Hepatocyte (in vitro differentiated cells): ENCODE measurements at regions not wholly inside any gene's neighbourhood (a gene's known extent, or its start where the extent isn't known, plus 50 kb on each side); places are given as distances from the start of the nearest gene placed in this dataset.

Experiments used
- DNase-seq: peaks from one replicate; pipeline ENCODE4 v3.0.0-alpha.2; 2016; ENCODE audit warnings: low spot score
- H2AFZ ChIP-seq: fragments of 200-600 bp; sonication (generic); 2 replicates; pipeline ENCODE4 v1.6.0; 2016; ENCODE audit warnings: antibody characterized with exemption, mild to moderate bottlenecking
- H3K27ac ChIP-seq: fragments of 200-600 bp; sonication (generic); 2 replicates; pipeline ENCODE4 v1.5.1; 2016; ENCODE audit warnings: mild to moderate bottlenecking
- H3K27me3 ChIP-seq: fragments of 200-600 bp; sonication (generic); 2 replicates; pipeline ENCODE4 v1.6.1; 2016
- H3K36me3 ChIP-seq: fragments of 200-600 bp; sonication (generic); replicated peaks from 2 replicates; pipeline ENCODE4 v1.5.1; 2016; ENCODE audit warnings: low read depth; ENCODE audit not compliant: insufficient read depth
- H3K4me1 ChIP-seq: fragments of 200-600 bp; sonication (generic); 2 replicates; pipeline ENCODE4 v1.5.1; 2016; ENCODE audit warnings: mild to moderate bottlenecking, moderate library complexity; ENCODE audit not compliant: insufficient read depth
- H3K4me2 ChIP-seq: fragments of 200-600 bp; sonication (generic); 2 replicates; pipeline ENCODE4 v1.6.0; 2016
- H3K4me3 ChIP-seq: fragments of 200-600 bp; sonication (generic); 2 replicates; pipeline ENCODE4 v1.5.1; 2016; ENCODE audit warnings: mild to moderate bottlenecking
- H3K79me2 ChIP-seq: fragments of 200-600 bp; sonication (generic); 2 replicates; pipeline ENCODE4 v1.6.0; 2017; ENCODE audit warnings: mild to moderate bottlenecking
- H3K9me2 ChIP-seq: fragments of 200-600 bp; sonication (generic); replicated peaks from 2 replicates; pipeline ENCODE4 v1.6.0; 2017; ENCODE audit warnings: mild to moderate bottlenecking; ENCODE audit not compliant: insufficient read depth
- H3K9me3 ChIP-seq: fragments of 200-600 bp; sonication (generic); 2 replicates; pipeline ENCODE4 v1.5.1; 2016; ENCODE audit warnings: low read depth, mild to moderate bottlenecking
- H4K20me1 ChIP-seq: fragments of 200-600 bp; sonication (generic); 2 replicates; pipeline ENCODE4 v1.6.0; 2016; ENCODE audit warnings: mild to moderate bottlenecking; ENCODE audit not compliant: insufficient read depth, poor library complexity, severe bottlenecking
- EZH2 ChIP-seq: fragments of 200-600 bp; sonication (generic); IDR thresholded peaks from 2 replicates; pipeline ENCODE4 v1.6.1; 2016; ENCODE audit warnings: antibody characterized with exemption, mild to moderate bottlenecking, borderline replicate concordance
- EZH2phosphoT487 ChIP-seq: fragments of 200-600 bp; sonication (generic); IDR thresholded peaks from one replicate; pipeline ENCODE4 v1.6.1; 2018; ENCODE audit warnings: antibody characterized with exemption, mild to moderate bottlenecking, low read depth, moderate library complexity; ENCODE audit not compliant: unreplicated experiment, severe bottlenecking
- WGBS: methylation state at CpG from one replicate; pipeline ENCODE4 v1.1.6; 2016; ENCODE audit warnings: low lambda C conversion rate; ENCODE audit errors: missing lambda C conversion rate; 5-methylcytosine and 5-hydroxymethylcytosine counted together
- TF ChIP-seq, protein P1 (sequence below): fragments of 200-600 bp; sonication (generic); IDR thresholded peaks from 2 replicates; pipeline ENCODE4 v1.5.1; 2016; ENCODE audit warnings: antibody characterized with exemption, mild to moderate bottlenecking; ENCODE audit not compliant: poor library complexity

DNA sequence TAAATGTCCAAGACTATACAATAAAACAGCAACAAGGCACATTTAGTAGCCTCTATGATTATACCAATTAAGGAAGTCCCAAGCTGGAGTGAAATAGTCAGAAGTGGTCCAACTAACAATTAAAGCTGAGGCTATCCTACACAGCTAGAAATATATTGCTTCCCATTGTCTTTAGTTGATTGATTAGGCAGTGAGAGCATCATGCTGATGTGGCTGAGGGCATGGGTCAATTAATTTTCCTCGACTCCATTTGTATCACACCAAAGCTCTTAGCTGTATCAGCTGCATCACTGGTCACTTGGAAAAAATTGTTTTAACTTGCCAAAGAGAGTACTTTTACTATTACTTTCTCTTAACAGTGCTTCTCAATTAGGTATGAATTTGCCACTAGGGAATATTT lies 328.7 kb upstream of the NT5E start:
- H3K27me3 ChIP-seq: peaks cover 5% of the 10 kb centered on the region
- H3K27ac ChIP-seq: no peak overlapping the region
- H3K36me3 ChIP-seq: no peaks in the 10 kb centered on the region
- H4K20me1 ChIP-seq: no peaks in the 10 kb centered on the region
- no peak overlapping the region for H3K4me2 ChIP-seq
- TF ChIP-seq, protein P1, sequence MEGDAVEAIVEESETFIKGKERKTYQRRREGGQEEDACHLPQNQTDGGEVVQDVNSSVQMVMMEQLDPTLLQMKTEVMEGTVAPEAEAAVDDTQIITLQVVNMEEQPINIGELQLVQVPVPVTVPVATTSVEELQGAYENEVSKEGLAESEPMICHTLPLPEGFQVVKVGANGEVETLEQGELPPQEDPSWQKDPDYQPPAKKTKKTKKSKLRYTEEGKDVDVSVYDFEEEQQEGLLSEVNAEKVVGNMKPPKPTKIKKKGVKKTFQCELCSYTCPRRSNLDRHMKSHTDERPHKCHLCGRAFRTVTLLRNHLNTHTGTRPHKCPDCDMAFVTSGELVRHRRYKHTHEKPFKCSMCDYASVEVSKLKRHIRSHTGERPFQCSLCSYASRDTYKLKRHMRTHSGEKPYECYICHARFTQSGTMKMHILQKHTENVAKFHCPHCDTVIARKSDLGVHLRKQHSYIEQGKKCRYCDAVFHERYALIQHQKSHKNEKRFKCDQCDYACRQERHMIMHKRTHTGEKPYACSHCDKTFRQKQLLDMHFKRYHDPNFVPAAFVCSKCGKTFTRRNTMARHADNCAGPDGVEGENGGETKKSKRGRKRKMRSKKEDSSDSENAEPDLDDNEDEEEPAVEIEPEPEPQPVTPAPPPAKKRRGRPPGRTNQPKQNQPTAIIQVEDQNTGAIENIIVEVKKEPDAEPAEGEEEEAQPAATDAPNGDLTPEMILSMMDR: no peak
- TF ChIP-seq EZH2 (no peak), EZH2phosphoT487 (no peak)
- no peaks in the 10 kb centered on the region for H3K9me3 ChIP-seq
- no peaks in the 10 kb centered on the region for H3K79me2 ChIP-seq
- no peak overlapping the region for H3K4me3 ChIP-seq
- no peak for DNase-seq
- 79% methylated on average over 1 of the region's 1 CpG for WGBS
- H2AFZ ChIP-seq: no peak overlapping the region
- H3K4me1 ChIP-seq: no peaks in the 10 kb centered on the region
- H3K9me2 ChIP-seq: no peaks in the 10 kb centered on the region

- WGBS: 55% methylated on average over 8 of the region's 8 CpGs
Measured at GRCh38 chr6:85118652-85119235, 331.1 kb upstream of the NT5E start.

DNA sequence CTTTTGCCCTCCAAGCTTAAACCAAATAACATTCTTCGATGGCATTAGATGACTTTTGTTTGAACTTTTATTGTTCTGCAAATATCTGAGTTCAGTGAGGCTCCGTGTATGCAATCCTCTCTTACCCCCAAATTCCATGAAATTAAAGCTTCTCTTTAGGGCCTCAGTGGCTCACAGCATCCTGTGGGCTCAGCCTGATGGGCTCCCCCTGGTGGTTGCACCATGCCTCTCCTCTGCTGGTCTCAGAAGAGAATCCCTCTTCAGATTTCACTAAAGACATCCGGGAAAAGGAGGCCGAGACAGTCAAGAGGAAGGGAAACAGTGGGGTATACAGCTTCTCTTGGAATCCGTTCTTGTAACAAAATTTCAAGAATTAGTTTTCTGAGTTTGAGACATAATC lies 331.6 kb upstream of the NT5E start:
- H4K20me1 ChIP-seq: no peaks in the 10 kb centered on the region
- no peak for TF ChIP-seq EZH2phosphoT487
- TF ChIP-seq, protein P1: peak; percentile 16

More at GRCh38 chr6:85118652-85119235, 331.1 kb upstream of the NT5E start:
- H3K9me2 ChIP-seq: no peaks in the 10 kb centered on the region
- H2AFZ ChIP-seq: no peak overlapping the region
- H4K20me1 ChIP-seq: no peaks in the 10 kb centered on the region
- DNase-seq: no peak
- H3K36me3 ChIP-seq: no peaks in the 10 kb centered on the region
- TF ChIP-seq EZH2: no peak
- no peak for TF ChIP-seq EZH2phosphoT487
- TF ChIP-seq, protein P1: no peak
- H3K27me3 ChIP-seq: peaks cover 5% of the 10 kb centered on the region
- H3K9me3 ChIP-seq: no peaks in the 10 kb centered on the region
- H3K4me2 ChIP-seq: no peak overlapping the region
- no peak overlapping the region for H3K4me3 ChIP-seq
- H3K27ac ChIP-seq: no peak overlapping the region
- H3K79me2 ChIP-seq: no peaks in the 10 kb centered on the region
- no peaks in the 10 kb centered on the region for H3K4me1 ChIP-seq

More for the DNA sequence above, 331.6 kb upstream of the NT5E start:
- H3K9me2 ChIP-seq: no peaks in the 10 kb centered on the region
- H3K79me2 ChIP-seq: no peaks in the 10 kb centered on the region
- H2AFZ ChIP-seq: no peak overlapping the region
- WGBS: 82% methylated on average over 5 of the region's 5 CpGs
- no peaks in the 10 kb centered on the region for H3K4me1 ChIP-seq
- H3K9me3 ChIP-seq: no peaks in the 10 kb centered on the region
- H3K27ac ChIP-seq: no peak overlapping the region
- DNase-seq: no peak
- peaks cover 5% of the 10 kb centered on the region for H3K27me3 ChIP-seq
- no peak overlapping the region for H3K4me2 ChIP-seq
- no peak overlapping the region for H3K4me3 ChIP-seq
- H3K36me3 ChIP-seq: no peaks in the 10 kb centered on the region
